ENCODE measurements at regions not wholly inside any gene's neighbourhood (a gene's known extent, or its start where the extent isn't known, plus 50 kb on each side); places are given as distances from the start of the nearest gene placed in this dataset.

DNA sequence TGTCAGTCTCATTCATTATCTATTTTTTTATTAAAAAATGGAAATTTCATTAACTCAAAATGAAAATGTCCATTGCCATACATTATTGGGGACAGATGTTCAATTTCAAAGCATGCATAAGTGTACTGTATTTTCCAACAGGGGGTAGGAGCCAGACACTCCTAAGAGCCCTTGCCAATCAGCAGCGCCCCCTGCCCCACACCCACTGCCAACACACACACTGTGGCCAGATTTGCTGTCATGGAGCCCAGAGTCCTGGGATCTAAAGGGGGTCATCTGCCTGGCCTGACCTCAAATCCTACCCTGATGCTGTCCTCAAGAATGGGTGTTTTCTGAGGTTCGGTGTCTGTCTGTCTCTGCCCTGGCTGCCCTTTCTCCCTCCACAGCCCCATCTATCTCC is 162.2 kb upstream of the TWIST2 start:
- H4K20me1 ChIP-seq (ENCODE audit: insufficient read depth), result no peaks in the 10 kb centered on the region
- H3K9me3 ChIP-seq, result no peaks in the 10 kb centered on the region
- H2AFZ ChIP-seq (ENCODE audit: low read depth), result no peak overlapping the region
- WGBS (ENCODE audit: low lambda C conversion rate), result 59% methylated on average over 2 of the region's 2 CpGs
- H3F3A ChIP-seq (replicated peaks; ENCODE audit: insufficient read depth), result no peaks in the 10 kb centered on the region
- no peaks in the 10 kb centered on the region; a peak in 2 of 4 replicates for H3K4me1 ChIP-seq (ENCODE audit: control insufficient read depth in 1 of 2, insufficient read depth in 2 of 2, low read depth in 1 of 2, low read length in 1 of 2)
- no peak overlapping the region for H3K9ac ChIP-seq
- no peaks in the 10 kb centered on the region for H3K36me3 ChIP-seq (replicated peaks in 1 of 2; ENCODE audit: control insufficient read depth in 1 of 2, insufficient read depth in 2 of 2, low read length in 1 of 2)
- POLR2A ChIA-PET, result no interaction called here
- H3K79me2 ChIP-seq (ENCODE audit: insufficient read depth), result no peaks in the 10 kb centered on the region
- no peak for DNase-seq
- TF ChIP-seq EP300 (IDR thresholded peaks at IDR 0.05; ENCODE audit: borderline replicate concordance in 1 of 2, low read depth in 1 of 2, low read length in 1 of 2) (no peak), SMC3 (IDR thresholded peaks at IDR 0.05; ENCODE audit: low read depth, low read length) (no peak), NRF1 (IDR thresholded peaks at IDR 0.05; ENCODE audit: low read depth, low read length) (no peak), RAD21 (IDR thresholded peaks at IDR 0.05; ENCODE audit: low read length) (peak; percentile 31; the same call in 1 of the 2 replicates), MXI1 (IDR thresholded peaks at IDR 0.05; ENCODE audit: low read depth, low read length) (no peak)
- TF ChIP-seq, protein P1, sequence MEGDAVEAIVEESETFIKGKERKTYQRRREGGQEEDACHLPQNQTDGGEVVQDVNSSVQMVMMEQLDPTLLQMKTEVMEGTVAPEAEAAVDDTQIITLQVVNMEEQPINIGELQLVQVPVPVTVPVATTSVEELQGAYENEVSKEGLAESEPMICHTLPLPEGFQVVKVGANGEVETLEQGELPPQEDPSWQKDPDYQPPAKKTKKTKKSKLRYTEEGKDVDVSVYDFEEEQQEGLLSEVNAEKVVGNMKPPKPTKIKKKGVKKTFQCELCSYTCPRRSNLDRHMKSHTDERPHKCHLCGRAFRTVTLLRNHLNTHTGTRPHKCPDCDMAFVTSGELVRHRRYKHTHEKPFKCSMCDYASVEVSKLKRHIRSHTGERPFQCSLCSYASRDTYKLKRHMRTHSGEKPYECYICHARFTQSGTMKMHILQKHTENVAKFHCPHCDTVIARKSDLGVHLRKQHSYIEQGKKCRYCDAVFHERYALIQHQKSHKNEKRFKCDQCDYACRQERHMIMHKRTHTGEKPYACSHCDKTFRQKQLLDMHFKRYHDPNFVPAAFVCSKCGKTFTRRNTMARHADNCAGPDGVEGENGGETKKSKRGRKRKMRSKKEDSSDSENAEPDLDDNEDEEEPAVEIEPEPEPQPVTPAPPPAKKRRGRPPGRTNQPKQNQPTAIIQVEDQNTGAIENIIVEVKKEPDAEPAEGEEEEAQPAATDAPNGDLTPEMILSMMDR (IDR thresholded peaks at IDR 0.05), result no peak
- CTCF ChIA-PET, result interaction anchor here (2.9 kb wide), 1 partner anchor 162 kb away, joined by 8 read pairs; no protein-coding TSS in a partner anchor
- peak overlapping the region in 1 of 2 experiments; percentile 58; a peak in 1 of 4 replicates for H3K27ac ChIP-seq (ENCODE audit: low read depth in 2 of 2, low read length in 1 of 2)
- H3K4me3 ChIP-seq (ENCODE audit: low read depth in 2 of 2, low read length in 1 of 2), result no peak overlapping the region
- H3K4me2 ChIP-seq, result no peak overlapping the region
- no peaks in the 10 kb centered on the region for H3K27me3 ChIP-seq (ENCODE audit: insufficient read depth)
- no peaks in the 10 kb centered on the region for H3K9me2 ChIP-seq

- WGBS (ENCODE audit: low lambda C conversion rate), result 87% methylated on average over 7 of the region's 7 CpGs
- no peaks in the 10 kb centered on the region for H3K79me2 ChIP-seq (ENCODE audit: insufficient read depth)
- TF ChIP-seq FOSL2 (IDR thresholded peaks at IDR 0.05; ENCODE audit: borderline replicate concordance, low read depth) (no peak), RXRA (IDR thresholded peaks at IDR 0.05; ENCODE audit: borderline replicate concordance, low read depth) (no peak), YY1 (IDR thresholded peaks at IDR 0.05; ENCODE audit: low read depth) (no peak), MAX (IDR thresholded peaks at IDR 0.05; ENCODE audit: low read depth) (no peak), TEAD4 (IDR thresholded peaks at IDR 0.05; ENCODE audit: borderline replicate concordance, insufficient read depth) (no peak), ELF1 (IDR thresholded peaks at IDR 0.05) (no peak), TCF12 (IDR thresholded peaks at IDR 0.05) (no peak), JUND (IDR thresholded peaks at IDR 0.05) (no peak), NRF1 (IDR thresholded peaks at IDR 0.05; ENCODE audit: low read depth, low read length) (no peak), EZH2phosphoT487 (IDR thresholded peaks at IDR 0.05; ENCODE audit: borderline replicate concordance, low read depth) (no peak), RAD21 (IDR thresholded peaks at IDR 0.05; ENCODE audit: low read length) (no peak), FOXJ3 (CRISPR knock-in tag; IDR thresholded peaks at IDR 0.05) (no peak), CHD2 (IDR thresholded peaks at IDR 0.05; ENCODE audit: low read length, partially characterized antibody) (no peak), SIN3A (IDR thresholded peaks at IDR 0.05; ENCODE audit: borderline replicate concordance, low read depth, low read length) (no peak), NFIC (IDR thresholded peaks at IDR 0.05; ENCODE audit: borderline replicate concordance) (no peak), RCOR1 (IDR thresholded peaks at IDR 0.05; ENCODE audit: low read length) (no peak)
- TF ChIP-seq, protein P1 (IDR thresholded peaks at IDR 0.05), result no peak
- TF ChIP-seq, protein P2, sequence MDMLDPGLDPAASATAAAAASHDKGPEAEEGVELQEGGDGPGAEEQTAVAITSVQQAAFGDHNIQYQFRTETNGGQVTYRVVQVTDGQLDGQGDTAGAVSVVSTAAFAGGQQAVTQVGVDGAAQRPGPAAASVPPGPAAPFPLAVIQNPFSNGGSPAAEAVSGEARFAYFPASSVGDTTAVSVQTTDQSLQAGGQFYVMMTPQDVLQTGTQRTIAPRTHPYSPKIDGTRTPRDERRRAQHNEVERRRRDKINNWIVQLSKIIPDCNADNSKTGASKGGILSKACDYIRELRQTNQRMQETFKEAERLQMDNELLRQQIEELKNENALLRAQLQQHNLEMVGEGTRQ (IDR thresholded peaks at IDR 0.05; ENCODE audit: borderline replicate concordance, low read depth, low read length), result no peak
- no peaks in the 10 kb centered on the region for H3K9me3 ChIP-seq
- H4K20me1 ChIP-seq (ENCODE audit: insufficient read depth), result no peaks in the 10 kb centered on the region
- H3K4me2 ChIP-seq, result no peak overlapping the region
- no peaks in the 10 kb centered on the region for H3F3A ChIP-seq (replicated peaks; ENCODE audit: insufficient read depth)
- H3K4me1 ChIP-seq (ENCODE audit: control insufficient read depth in 1 of 2, insufficient read depth in 2 of 2, low read depth in 1 of 2, low read length in 1 of 2), result no peaks in the 10 kb centered on the region; a peak in 2 of 4 replicates
- H3K36me3 ChIP-seq (replicated peaks in 1 of 2; ENCODE audit: control insufficient read depth in 1 of 2, insufficient read depth in 2 of 2, low read length in 1 of 2), result no peaks in the 10 kb centered on the region
- H3K4me3 ChIP-seq (ENCODE audit: low read depth in 2 of 2, low read length in 1 of 2), result no peak overlapping the region
- no peaks in the 10 kb centered on the region for H3K27me3 ChIP-seq (ENCODE audit: insufficient read depth)
- POLR2A ChIA-PET, result no interaction called here
- no peak overlapping the region for H3K9ac ChIP-seq
- CTCF ChIA-PET, result interaction anchor here (2.9 kb wide), 1 partner anchor 163 kb away, joined by 8 read pairs; no protein-coding TSS in a partner anchor
- no peaks in the 10 kb centered on the region for H3K9me2 ChIP-seq
- no peak overlapping the region for H2AFZ ChIP-seq (ENCODE audit: low read depth)
- DNase-seq, result no peak
- H3K27ac ChIP-seq (ENCODE audit: low read depth in 2 of 2, low read length in 1 of 2), result no peak overlapping the region
Measured at GRCh38 chr2:238686223-238686622, 161.7 kb upstream of the TWIST2 start.

Measured in SK-N-SH (cell line).